Psoas muscle (tissue), 7 donors: ENCODE measurements at regions not wholly inside any gene's neighbourhood (a gene's known extent, or its start where the extent isn't known, plus 50 kb on each side); places are given as distances from the start of the nearest gene placed in this dataset.

Source experiments
- ATAC-seq, 4 donors: fragments of 200-7000 bp; cut with Tn5 transposase; one replicate each; pipeline ENCODE4 v1.9.1; 2020; ENCODE audit warnings: moderate library complexity in 3 of 4, mild to moderate bottlenecking in 2 of 4
- DNase-seq, 2 donors: peaks; one replicate each; pipeline ENCODE4 v3.0.0-alpha.2; 2020
- H3K27ac ChIP-seq: fragments of 200-600 bp; one replicate; pipeline ENCODE4 v1.8.0; 2022
- H3K27me3 ChIP-seq, 3 donors: fragments of 200-600 bp in 1 of 3; one replicate each; pipeline versions ENCODE4 v1.6.1 to v1.8.0; 2013 to 2022; ENCODE audit warnings: low read length in 2 of 3, mild to moderate bottlenecking in 2 of 3, moderate library complexity in 1 of 3; ENCODE audit not compliant: insufficient read depth in 3 of 3
- H3K36me3 ChIP-seq, 2 donors: fragments of 200-600 bp in 1 of 2; one replicate each; pipeline versions ENCODE4 v1.6.1 to v1.8.0; 2013 to 2022; ENCODE audit warnings: low read depth in 1 of 2, mild to moderate bottlenecking in 1 of 2, moderate library complexity in 1 of 2; ENCODE audit not compliant: insufficient read depth in 1 of 2
- H3K4me1 ChIP-seq: fragments of 200-600 bp; one replicate; pipeline ENCODE4 v1.8.0; 2022
- H3K4me3 ChIP-seq: fragments of 200-600 bp; one replicate; pipeline ENCODE4 v1.8.0; 2022; ENCODE audit warnings: mild to moderate bottlenecking
- H3K9me3 ChIP-seq: fragments of 200-600 bp; one replicate; pipeline ENCODE4 v1.8.0; 2022
- CTCF ChIP-seq: fragments of 200-600 bp; IDR thresholded peaks from one replicate; pipeline ENCODE4 v1.8.0; 2022; ENCODE audit warnings: antibody characterized with exemption
- WGBS, 3 donors: extraction: QIAGEN DNeasy Blood & Tissue Kit; methylation state at CpG; one replicate each; pipeline versions ENCODE4 v1.1.6 to v1.1.7; 2013; 5-methylcytosine and 5-hydroxymethylcytosine counted together
- intact Hi-C, 2 donors: fragments of 100-400 bp; cut with DNase I; formaldehyde crosslinking; loops; one replicate each; pipeline versions ENCODE4 v1.11.0 to v1.14.2; 2022
- donor health status: healthy with polysubstance abuse.
- donor health status: DM: no; HTN: no; CAD: no; lungs with moderate emphysema.
- donor health status: Bipolar disorder and iron deficiency.
- donor health status: healthy.
- donor health status: DM: yes; HTN: yes; CAD: no.
- donor health status: DM: no; HTN: no; CAD: no.
- donor health status: DM: yes; HTN: yes; CAD: no.

GRCh38 chr6:139568151-139568955 is 193.9 kb upstream of the CITED2 start:
- Histone ChIP-seq H3K36me3 (no peaks in the 10 kb centered on the region), H3K4me3 (no peak overlapping the region), H3K4me1 (no peaks in the 10 kb centered on the region), H3K27ac (no peak overlapping the region), H3K27me3 (no peaks in the 10 kb centered on the region), H3K9me3 (no peaks in the 10 kb centered on the region)
- DNase-seq, result no peak
- no peak for ATAC-seq
- intact Hi-C loops, result no loop called here
- no peak for TF ChIP-seq CTCF
- WGBS, 3 donors, result 87 to 90% (median 88%) methylated on average over 3 of the region's 3 CpGs

- Histone ChIP-seq H3K4me3 (no peak overlapping the region), H3K27ac (no peak overlapping the region), H3K4me1 (no peaks in the 10 kb centered on the region), H3K27me3 (no peaks in the 10 kb centered on the region), H3K36me3 (no peaks in the 10 kb centered on the region), H3K9me3 (no peaks in the 10 kb centered on the region)
- intact Hi-C loops, result no loop called here
- ATAC-seq (no peak), DNase-seq (no peak)
- no peak for TF ChIP-seq CTCF
- WGBS, 3 donors, result 79 to 82% (median 81%) methylated on average over 3 of the region's 3 CpGs
Observed at GRCh38 chr6:139567095-139567494, 192.6 kb upstream of the CITED2 start.

- no peaks in the 10 kb centered on the region for H3K4me1 ChIP-seq
- H3K36me3 ChIP-seq, result no peaks in the 10 kb centered on the region
- DNase-seq, result no peak
- TF ChIP-seq CTCF, result no peak
- ATAC-seq, result no peak
- H3K4me3 ChIP-seq, result no peak overlapping the region
- WGBS, 3 donors, result 0 to 47% (median 0%) methylated on average over 1 of the region's 1 CpG
- intact Hi-C loops, result no loop called here
- no peaks in the 10 kb centered on the region for H3K27me3 ChIP-seq
- no peaks in the 10 kb centered on the region for H3K9me3 ChIP-seq
- no peak overlapping the region for H3K27ac ChIP-seq
Observed at GRCh38 chr6:139565591-139565990, 191.1 kb upstream of the CITED2 start.

- intact Hi-C loops, result no loop called here
- H3K4me3 ChIP-seq, result no peak overlapping the region
- no peaks in the 10 kb centered on the region for H3K4me1 ChIP-seq
- DNase-seq, result no peak
- TF ChIP-seq CTCF, result no peak
- H3K27me3 ChIP-seq, result no peaks in the 10 kb centered on the region
- no peaks in the 10 kb centered on the region for H3K9me3 ChIP-seq
- no peaks in the 10 kb centered on the region for H3K36me3 ChIP-seq
- WGBS, 3 donors, result 90 to 96% (median 93%) methylated on average over 3 of the region's 3 CpGs
- no peak for ATAC-seq
- no peak overlapping the region for H3K27ac ChIP-seq
Observed at GRCh38 chr6:139557547-139557946, 183.1 kb upstream of the CITED2 start.

GRCh38 chr6:139556532-139556931 is 182.1 kb upstream of the CITED2 start:
- Histone ChIP-seq H3K36me3 (no peaks in the 10 kb centered on the region), H3K27me3 (no peaks in the 10 kb centered on the region), H3K27ac (no peak overlapping the region), H3K9me3 (no peaks in the 10 kb centered on the region), H3K4me3 (no peak overlapping the region), H3K4me1 (no peaks in the 10 kb centered on the region)
- DNase-seq (no peak), ATAC-seq (no peak)
- TF ChIP-seq CTCF, result no peak
- intact Hi-C loops, result no loop called here
